HG03442 (cell line): ENCODE measurements at regions not wholly inside any gene's neighbourhood (a gene's known extent, or its start where the extent isn't known, plus 50 kb on each side); places are given as distances from the start of the nearest gene placed in this dataset.
A peak's percentile ranks its signal among the peaks of the same experiment; 100 is the strongest.
"Not testable (repeated sequence)": the region's sequence is repeated elsewhere in the genome, so short reads cannot be mapped to it uniquely, and the experiment has no call there.

ENCODE experiments used
- ATAC-seq: cut with Tn5 transposase; IDR thresholded peaks from one replicate; pipeline ENCODE4 v1.9.1; 2021; ENCODE audit warnings: mild to moderate bottlenecking, moderate library complexity; ENCODE audit not compliant: unreplicated experiment

- not testable (repeated sequence) for ATAC-seq
Observed at GRCh38 chr17:33959098-33959497, 296.0 kb upstream of the CCL2 start.

DNA sequence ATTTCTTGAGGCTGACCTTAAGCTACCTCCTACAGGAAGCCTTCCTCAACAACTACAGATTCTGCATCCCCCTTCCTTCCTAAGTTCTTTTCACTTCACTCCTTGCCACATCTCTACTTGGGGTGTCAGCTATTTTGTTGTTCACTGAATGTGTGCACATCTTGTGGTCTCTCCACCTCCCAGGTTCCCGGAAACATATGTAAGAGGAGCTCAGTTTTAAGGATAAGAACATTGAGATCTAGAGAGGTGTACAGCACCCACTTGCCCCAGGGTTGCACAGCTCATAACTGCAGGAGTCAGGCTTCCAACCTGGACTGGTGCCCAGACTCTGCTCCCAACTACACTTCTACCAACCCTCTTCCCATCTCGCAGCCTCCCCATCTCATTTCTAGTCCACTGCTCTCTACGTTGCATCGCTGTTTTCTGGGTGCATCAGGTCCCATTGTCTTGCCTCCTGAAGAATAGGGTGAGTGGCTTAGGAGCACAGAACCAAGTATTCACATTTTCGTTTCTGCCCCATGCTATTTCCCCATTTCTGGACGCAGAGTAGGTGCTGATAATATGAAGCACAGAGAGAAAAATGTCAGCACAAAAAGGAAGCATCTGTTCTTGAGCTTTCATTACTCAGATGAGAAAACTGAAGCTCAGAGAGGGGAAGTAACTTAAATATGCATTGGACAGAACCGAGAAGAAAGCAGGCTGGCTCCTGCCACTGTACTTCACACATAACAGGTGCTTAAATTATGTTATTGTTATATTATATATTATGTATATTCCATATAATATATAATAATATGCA, 292.0 kb upstream of the CCL2 start:
- no peak for ATAC-seq

DNA sequence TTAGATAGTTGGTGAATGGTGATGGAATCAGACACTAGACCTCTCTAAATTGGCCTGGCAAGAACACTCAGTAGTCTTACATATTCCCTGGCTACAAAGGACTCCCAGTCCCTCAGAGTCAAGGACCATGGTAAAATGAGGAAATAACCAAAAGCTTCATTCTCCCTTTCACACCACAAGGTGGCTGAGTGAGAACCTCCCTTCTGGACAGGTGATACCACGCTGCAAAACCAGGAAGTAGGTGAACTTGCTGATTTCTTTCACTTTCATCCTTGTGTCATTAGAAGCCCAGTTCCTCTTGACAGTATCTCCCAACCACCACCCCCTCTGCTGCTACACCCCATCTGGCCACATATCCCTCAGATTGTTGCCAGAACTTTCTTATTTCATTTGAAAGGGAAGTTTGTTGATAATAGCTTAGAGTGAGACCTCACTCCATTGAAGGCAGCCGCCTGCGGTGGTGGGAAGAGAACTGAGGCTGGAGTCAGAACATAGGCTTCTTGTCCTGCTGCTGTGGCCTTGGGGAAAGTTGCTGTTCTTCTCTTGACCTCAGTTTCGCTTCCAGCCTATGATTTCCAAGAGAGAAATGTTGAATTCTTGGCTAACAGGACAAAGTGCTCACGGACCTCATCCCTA, 290.6 kb upstream of the CCL2 start:
- ATAC-seq = peak; percentile 62

GRCh38 chr17:33966410-33967059, 288.6 kb upstream of the CCL2 start:
- ATAC-seq = no peak

- ATAC-seq = no peak
Observed at GRCh38 chr17:33967608-33968349, 287.3 kb upstream of the CCL2 start.

- peak; percentile 56 for ATAC-seq
Observed at GRCh38 chr17:33968350-33969044, 286.6 kb upstream of the CCL2 start.

DNA sequence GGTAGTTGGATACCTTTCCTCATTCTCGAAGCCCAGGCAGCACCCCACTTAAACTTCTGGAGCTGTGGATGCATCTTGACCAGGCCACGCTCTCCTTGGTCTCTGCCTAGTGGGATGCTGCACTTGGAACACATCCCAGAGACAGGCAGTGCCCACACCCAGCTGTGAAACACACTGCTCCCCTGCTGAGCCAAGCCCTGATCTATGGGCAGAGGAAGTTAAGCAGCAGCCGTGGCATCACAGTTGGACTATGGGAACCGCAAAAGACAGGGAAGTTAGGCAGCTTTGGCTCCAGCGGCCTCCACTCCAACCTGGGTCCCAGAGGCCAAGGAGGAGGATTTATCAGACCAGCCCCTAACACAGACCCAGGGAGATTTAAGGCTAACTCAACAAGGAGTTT, 284.8 kb upstream of the CCL2 start:
- ATAC-seq = no peak

- no peak for ATAC-seq
Observed at GRCh38 chr17:33972763-33973162, 282.3 kb upstream of the CCL2 start.

DNA sequence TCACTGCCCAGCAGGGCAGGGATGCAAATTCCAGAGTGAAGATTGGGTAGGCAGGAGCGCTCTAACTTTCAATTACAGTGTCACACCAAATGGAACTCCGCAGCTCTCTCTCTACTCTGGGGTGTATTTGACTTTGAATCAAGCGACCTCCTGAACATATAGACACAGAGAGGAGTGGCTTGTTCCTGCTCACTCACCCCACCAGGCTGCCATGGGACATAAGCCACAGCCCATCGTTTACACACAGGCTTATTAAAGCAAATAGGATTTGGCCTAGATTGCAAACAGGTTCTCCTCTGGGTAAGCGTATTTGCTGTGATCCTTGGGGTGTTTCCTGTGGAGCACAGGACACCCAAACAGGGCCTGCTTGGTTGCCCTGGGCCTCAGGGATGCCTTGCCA, 281.6 kb upstream of the CCL2 start:
- no peak for ATAC-seq

- no peak for ATAC-seq
Observed at GRCh38 chr17:33974276-33974675, 280.8 kb upstream of the CCL2 start.

DNA sequence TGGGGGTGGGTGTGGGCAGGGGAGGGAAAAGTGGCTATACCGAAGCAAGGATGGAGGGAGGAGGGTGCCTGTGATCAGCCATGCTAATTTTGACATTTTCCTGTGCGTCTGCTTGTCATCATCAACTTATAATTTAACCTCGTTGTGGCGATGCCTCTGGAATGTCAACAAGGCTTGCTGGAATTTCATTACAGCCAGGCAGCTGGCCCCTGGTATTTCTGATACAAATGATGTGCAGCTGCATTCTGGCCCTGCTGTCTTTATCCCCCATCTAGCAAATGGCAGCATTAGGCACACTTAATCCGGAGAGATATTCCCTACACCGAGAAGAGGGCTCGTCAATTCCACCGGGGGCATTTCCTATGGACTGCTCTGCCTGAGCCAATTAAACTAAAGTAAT, 278.3 kb upstream of the CCL2 start:
- ATAC-seq = no peak

GRCh38 chr17:33977729-33978514, 277.2 kb upstream of the CCL2 start:
- ATAC-seq = no peak

- ATAC-seq = no peak
Observed at GRCh38 chr17:33978889-33979288, 276.2 kb upstream of the CCL2 start.

- ATAC-seq = no peak
Observed at GRCh38 chr17:33980193-33980592, 274.9 kb upstream of the CCL2 start.

GRCh38 chr17:33981711-33982601, 273.1 kb upstream of the CCL2 start:
- ATAC-seq = no peak

- no peak for ATAC-seq
Observed at GRCh38 chr17:33982909-33983308, 272.2 kb upstream of the CCL2 start.

DNA sequence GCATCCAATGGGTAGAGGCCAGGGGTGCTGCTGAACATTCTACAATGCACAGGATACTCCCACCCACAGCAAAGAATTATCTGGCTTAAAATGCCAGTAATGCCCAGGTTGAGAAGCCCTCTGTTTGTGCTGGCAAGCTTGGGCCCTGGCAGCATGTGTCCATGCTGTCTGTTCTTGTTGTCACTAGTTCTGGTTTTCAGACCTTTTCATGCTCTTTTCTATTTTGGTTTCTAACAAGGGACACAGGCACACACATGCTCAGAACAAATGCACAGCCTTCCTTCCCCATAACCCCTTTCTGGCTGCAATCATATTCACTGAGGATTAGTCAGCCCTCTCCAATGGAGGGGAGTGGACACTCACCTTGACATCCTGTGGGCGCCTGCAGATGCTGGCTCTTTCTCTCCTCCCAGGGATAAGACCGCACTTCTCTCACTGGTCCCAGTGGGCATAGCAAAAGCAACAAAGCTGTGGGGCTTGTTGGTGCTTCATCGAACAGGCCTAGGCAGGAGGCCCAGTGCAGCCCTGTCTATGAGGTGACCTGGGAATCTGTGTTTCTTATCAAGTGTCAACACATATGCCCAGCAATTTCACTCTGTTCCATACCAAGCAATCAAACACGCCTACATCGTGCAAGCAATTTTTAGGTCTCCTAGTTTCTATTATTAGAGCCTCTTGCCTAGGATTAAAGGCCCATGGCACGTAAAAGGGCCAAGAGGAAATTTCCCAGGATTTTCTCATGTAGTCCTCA, 271.1 kb upstream of the CCL2 start:
- no peak for ATAC-seq

GRCh38 chr17:33986088-33986487, 269.0 kb upstream of the CCL2 start:
- no peak for ATAC-seq
